ENCODE measurements at regions not wholly inside any gene's neighbourhood (a gene's known extent, or its start where the extent isn't known, plus 50 kb on each side); places are given as distances from the start of the nearest gene placed in this dataset.

- intact Hi-C loops (cut with micrococcal nuclease) (no loop called here), dilution Hi-C loops (cut with HindIII; ENCODE audit: low sequenced_read_pairs, unreplicated experiment) (no loop called here)
- CTCF ChIA-PET: no interaction called here
- TF ChIP-seq MXI1 (IDR thresholded peaks at IDR 0.05; ENCODE audit: borderline replicate concordance, low read depth, low read length) (no peak), RCOR1 (IDR thresholded peaks at IDR 0.05; ENCODE audit: insufficient replicate concordance, low read length) (no peak), NFE2L2 (IDR thresholded peaks at IDR 0.05; ENCODE audit: low read depth, low read length) (no peak), ELK1 (IDR thresholded peaks at IDR 0.05; ENCODE audit: borderline replicate concordance, low read depth, low read length) (no peak), FOS (IDR thresholded peaks at IDR 0.05; ENCODE audit: low read depth, low read length) (no peak), CHD1 (IDR thresholded peaks at IDR 0.05; ENCODE audit: low read depth, low read length) (no peak), POLR2A (IDR thresholded peaks at IDR 0.05; ENCODE audit: low read depth, low read length) (no peak), MAFK (IDR thresholded peaks at IDR 0.05; ENCODE audit: low read depth, low read length) (no peak), BHLHE40 (IDR thresholded peaks at IDR 0.05; ENCODE audit: low read depth, low read length) (no peak), RAD21 (IDR thresholded peaks at IDR 0.05; ENCODE audit: low read length) (no peak), MAZ (IDR thresholded peaks at IDR 0.05; ENCODE audit: borderline replicate concordance, low read depth, low read length) (no peak), SMC3 (IDR thresholded peaks at IDR 0.05; ENCODE audit: low read depth, low read length) (no peak), CEBPB (IDR thresholded peaks at IDR 0.05; ENCODE audit: low read depth, low read length) (no peak), RFX5 (IDR thresholded peaks at IDR 0.05; ENCODE audit: low read depth, low read length) (no peak)
- TF ChIP-seq, protein P1, sequence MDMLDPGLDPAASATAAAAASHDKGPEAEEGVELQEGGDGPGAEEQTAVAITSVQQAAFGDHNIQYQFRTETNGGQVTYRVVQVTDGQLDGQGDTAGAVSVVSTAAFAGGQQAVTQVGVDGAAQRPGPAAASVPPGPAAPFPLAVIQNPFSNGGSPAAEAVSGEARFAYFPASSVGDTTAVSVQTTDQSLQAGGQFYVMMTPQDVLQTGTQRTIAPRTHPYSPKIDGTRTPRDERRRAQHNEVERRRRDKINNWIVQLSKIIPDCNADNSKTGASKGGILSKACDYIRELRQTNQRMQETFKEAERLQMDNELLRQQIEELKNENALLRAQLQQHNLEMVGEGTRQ (IDR thresholded peaks at IDR 0.05; ENCODE audit: low read depth, low read length): no peak
These were observed 269.0 kb downstream of the ABHD5 start for GRCh38 chr3:43959498-43960447.

More at GRCh38 chr3:43959498-43960447, 269.0 kb downstream of the ABHD5 start:
- Histone ChIP-seq H4K91ac (ENCODE audit: insufficient read depth, low read depth, low read length) (no peak overlapping the region), H2BK5ac (ENCODE audit: low read depth, low read length, poor library complexity, severe bottlenecking) (no peak overlapping the region), H3K14ac (replicated peaks; ENCODE audit: low read depth, low read length) (no peak overlapping the region), H2AFZ (replicated peaks; ENCODE audit: low read length, poor library complexity) (peak overlapping the region; percentile 35), H3K4ac (ENCODE audit: low read depth, low read length) (no peak overlapping the region), H3K56ac (ENCODE audit: extremely low read depth, insufficient read depth, low read length) (no peak overlapping the region), H2BK15ac (ENCODE audit: low read depth, low read length) (no peak overlapping the region), H3K9me1 (ENCODE audit: insufficient read depth, low read length) (no peaks in the 10 kb centered on the region), H4K20me1 (ENCODE audit: insufficient read depth, low read length) (no peaks in the 10 kb centered on the region), H3K4me3 (ENCODE audit: insufficient read depth, low read depth, low read length) (no peak overlapping the region), H3K4me1 (ENCODE audit: control insufficient read depth, insufficient read depth, low read length) (no peaks in the 10 kb centered on the region), H3K9me3 (ENCODE audit: control insufficient read depth, insufficient read depth, low read length) (no peaks in the 10 kb centered on the region), H3K27me3 (ENCODE audit: control insufficient read depth, insufficient read depth, low read length) (peaks cover 16% of the 10 kb centered on the region), H2AK9ac (replicated peaks; ENCODE audit: low read depth, low read length, poor library complexity) (no peak overlapping the region), H3K79me1 (ENCODE audit: low read depth in 1 of 2, low read length in 2 of 2) (no peaks in the 10 kb centered on the region), H2BK20ac (ENCODE audit: low read depth, low read length) (no peak overlapping the region), H3K4me2 (ENCODE audit: low read depth, low read length) (no peak overlapping the region), H2AK5ac (ENCODE audit: low read depth, low read length) (no peak overlapping the region), H4K5ac (ENCODE audit: low read depth, low read length) (no peak overlapping the region), H2BK120ac (ENCODE audit: low read depth, low read length) (no peak overlapping the region), H3K27ac (ENCODE audit: insufficient read depth, low read length) (no peak overlapping the region), H3K23ac (ENCODE audit: low read depth, low read length) (no peak overlapping the region), H3K36me3 (ENCODE audit: control insufficient read depth, insufficient read depth, low read length) (no peaks in the 10 kb centered on the region), H4K8ac (ENCODE audit: low read depth in 2 of 2, low read length in 2 of 2) (no peak overlapping the region), H3K9ac (ENCODE audit: low read depth, low read length) (no peak overlapping the region), H3K18ac (ENCODE audit: low read depth, low read length) (no peak overlapping the region)
- POLR2A ChIA-PET (ENCODE audit: unreplicated experiment): no interaction called here
- no TSS peak for BruUV-seq (replicated peaks)
- WGBS, 2 experiments (ENCODE audit: extremely low coverage in 2 of 2, insufficient read length in 1 of 2): 56% methylated on average over 4 of the region's 10 CpGs; no CpG with 5 or more reads in 1 of the 2 experiments
- ATAC-seq (ENCODE audit: low read depth) (no peak), DNase-seq (no peak)
- in situ Hi-C loops (cut with MboI; ENCODE audit: low sequenced_read_pairs): no loop called here

Measured in IMR-90 (cell line).